ENCODE measurements at regions not wholly inside any gene's neighbourhood (a gene's known extent, or its start where the extent isn't known, plus 50 kb on each side); places are given as distances from the start of the nearest gene placed in this dataset.

GRCh38 chr5:146947181-146947941 lies 68.8 kb upstream of the PPP2R2B start:
- TF ChIP-seq CTCF (IDR thresholded peaks at IDR 0.05; ENCODE audit: extremely low read depth in 1 of 2, insufficient read depth in 1 of 2, low read depth in 1 of 2, low read length in 2 of 2) (no peak), EZH2 (IDR thresholded peaks at IDR 0.05; ENCODE audit: borderline replicate concordance, low read depth, low read length, severe bottlenecking) (no peak), POLR2AphosphoS5 (IDR thresholded peaks at IDR 0.05; ENCODE audit: insufficient read depth, low read depth, low read length) (no peak)

Measured in endothelial cell of umbilical vein (primary cell).